ENCODE measurements at regions not wholly inside any gene's neighbourhood (a gene's known extent, or its start where the extent isn't known, plus 50 kb on each side); places are given as distances from the start of the nearest gene placed in this dataset.

DNA sequence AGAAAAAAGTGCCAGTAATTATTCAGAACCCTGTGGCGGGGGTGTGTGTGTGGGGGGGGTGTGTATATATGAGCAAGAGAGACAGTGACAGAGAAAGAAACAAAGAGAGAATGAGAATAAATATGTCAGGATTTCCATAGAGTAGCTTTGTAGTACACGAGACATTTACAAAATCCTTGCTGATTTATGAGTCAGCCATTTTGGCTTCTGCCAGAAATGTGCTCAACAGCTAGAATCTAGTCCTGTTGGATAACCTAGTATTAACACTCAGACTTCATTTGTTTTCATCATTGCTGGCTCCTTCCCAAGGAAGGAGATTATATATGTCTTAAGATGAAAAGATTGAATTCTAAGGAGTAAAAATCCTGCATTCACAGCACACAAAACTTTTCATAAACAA is 140.5 kb upstream of the HNRNPA3 start:
- Histone ChIP-seq H3K4me1 (no peaks in the 10 kb centered on the region), H3K4me3 (no peak overlapping the region), H3K27me3 (no peaks in the 10 kb centered on the region), H3K36me3 (no peaks in the 10 kb centered on the region), H3K9me3 (no peaks in the 10 kb centered on the region), H3K27ac (no peak overlapping the region)
- no peak for TF ChIP-seq POLR2A (IDR thresholded peaks at IDR 0.05)
- TF ChIP-seq, protein P1, sequence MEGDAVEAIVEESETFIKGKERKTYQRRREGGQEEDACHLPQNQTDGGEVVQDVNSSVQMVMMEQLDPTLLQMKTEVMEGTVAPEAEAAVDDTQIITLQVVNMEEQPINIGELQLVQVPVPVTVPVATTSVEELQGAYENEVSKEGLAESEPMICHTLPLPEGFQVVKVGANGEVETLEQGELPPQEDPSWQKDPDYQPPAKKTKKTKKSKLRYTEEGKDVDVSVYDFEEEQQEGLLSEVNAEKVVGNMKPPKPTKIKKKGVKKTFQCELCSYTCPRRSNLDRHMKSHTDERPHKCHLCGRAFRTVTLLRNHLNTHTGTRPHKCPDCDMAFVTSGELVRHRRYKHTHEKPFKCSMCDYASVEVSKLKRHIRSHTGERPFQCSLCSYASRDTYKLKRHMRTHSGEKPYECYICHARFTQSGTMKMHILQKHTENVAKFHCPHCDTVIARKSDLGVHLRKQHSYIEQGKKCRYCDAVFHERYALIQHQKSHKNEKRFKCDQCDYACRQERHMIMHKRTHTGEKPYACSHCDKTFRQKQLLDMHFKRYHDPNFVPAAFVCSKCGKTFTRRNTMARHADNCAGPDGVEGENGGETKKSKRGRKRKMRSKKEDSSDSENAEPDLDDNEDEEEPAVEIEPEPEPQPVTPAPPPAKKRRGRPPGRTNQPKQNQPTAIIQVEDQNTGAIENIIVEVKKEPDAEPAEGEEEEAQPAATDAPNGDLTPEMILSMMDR (IDR thresholded peaks at IDR 0.05): no peak
- DNase-seq: no peak

GRCh38 chr2:177073611-177074010 is 139.0 kb upstream of the HNRNPA3 start:
- Histone ChIP-seq H3K27ac (no peak overlapping the region), H3K9me3 (no peaks in the 10 kb centered on the region), H3K36me3 (no peaks in the 10 kb centered on the region), H3K4me1 (no peaks in the 10 kb centered on the region), H3K4me3 (no peak overlapping the region), H3K27me3 (no peaks in the 10 kb centered on the region)
- no peak for DNase-seq
- TF ChIP-seq, protein P1 (IDR thresholded peaks at IDR 0.05): no peak
- TF ChIP-seq POLR2A (IDR thresholded peaks at IDR 0.05): no peak

- H3K36me3 ChIP-seq: no peaks in the 10 kb centered on the region
- no peak overlapping the region for H3K27ac ChIP-seq
- H3K4me1 ChIP-seq: no peaks in the 10 kb centered on the region
- no peaks in the 10 kb centered on the region for H3K9me3 ChIP-seq
- TF ChIP-seq, protein P1 (IDR thresholded peaks at IDR 0.05): no peak
- TF ChIP-seq POLR2A (IDR thresholded peaks at IDR 0.05): no peak
- no peak for DNase-seq
- no peaks in the 10 kb centered on the region for H3K27me3 ChIP-seq
- no peak overlapping the region for H3K4me3 ChIP-seq
Measured at GRCh38 chr2:177074099-177074710, 138.4 kb upstream of the HNRNPA3 start.

DNA sequence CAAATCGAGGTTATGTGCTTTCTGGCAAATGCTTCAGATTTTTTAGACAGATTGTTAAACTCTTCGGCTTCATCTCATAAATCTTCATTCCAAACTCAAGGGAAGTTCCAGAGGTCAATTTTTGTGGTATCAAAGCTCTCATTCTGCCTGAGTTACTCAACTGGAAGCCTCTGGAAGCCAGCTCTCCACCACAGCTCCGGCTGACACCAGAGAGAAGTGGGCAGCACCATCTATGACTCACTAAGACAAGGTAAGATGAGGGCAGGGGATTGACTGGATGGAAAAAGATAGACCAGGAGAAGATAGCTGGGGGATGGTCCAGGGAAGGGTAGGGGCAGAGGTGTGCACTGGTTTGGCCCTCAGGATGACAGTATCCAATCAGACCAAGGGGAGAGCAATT is 137.3 kb upstream of the HNRNPA3 start:
- no peaks in the 10 kb centered on the region for H3K27me3 ChIP-seq
- H3K4me1 ChIP-seq: no peaks in the 10 kb centered on the region
- no peak overlapping the region for H3K27ac ChIP-seq
- H3K9me3 ChIP-seq: no peaks in the 10 kb centered on the region
- TF ChIP-seq, protein P1 (IDR thresholded peaks at IDR 0.05): no peak
- no peak for TF ChIP-seq POLR2A (IDR thresholded peaks at IDR 0.05)
- DNase-seq: no peak
- H3K4me3 ChIP-seq: no peak overlapping the region
- H3K36me3 ChIP-seq: no peaks in the 10 kb centered on the region

DNA sequence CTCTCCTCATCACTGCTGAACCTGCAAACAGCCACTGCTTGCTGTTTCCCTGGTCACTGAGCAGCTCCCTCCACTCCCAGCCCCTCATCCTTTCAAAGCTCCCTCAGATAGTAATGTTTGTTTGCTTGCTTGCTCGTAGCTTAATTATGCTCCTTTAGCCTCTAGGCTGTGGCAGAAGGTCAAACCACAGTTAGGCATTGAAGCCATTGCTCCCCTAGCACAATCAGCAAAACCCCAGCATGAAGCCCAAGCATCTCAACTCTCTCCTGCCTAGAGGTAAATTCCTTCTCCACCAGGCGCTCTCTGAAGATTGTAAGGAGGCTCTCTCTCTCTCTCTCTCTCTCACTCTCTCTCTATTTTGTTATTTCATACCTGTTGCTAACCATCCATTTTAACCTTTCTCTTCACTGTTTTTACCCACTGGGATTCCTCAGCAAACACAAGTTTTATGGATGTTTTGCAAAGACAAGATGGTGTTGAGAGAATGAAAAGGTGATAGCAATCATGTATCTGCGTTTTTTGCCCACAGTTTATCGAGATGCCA is 135.9 kb upstream of the HNRNPA3 start:
- TF ChIP-seq POLR2A (IDR thresholded peaks at IDR 0.05): no peak
- TF ChIP-seq, protein P1 (IDR thresholded peaks at IDR 0.05): no peak
- Histone ChIP-seq H3K36me3 (no peaks in the 10 kb centered on the region), H3K27me3 (no peaks in the 10 kb centered on the region), H3K27ac (no peak overlapping the region), H3K4me3 (no peak overlapping the region), H3K9me3 (no peaks in the 10 kb centered on the region), H3K4me1 (no peaks in the 10 kb centered on the region)
- DNase-seq: no peak

Data from Peyer's patch (tissue), 4 donors.